GM21526 (cell line): ENCODE measurements at regions not wholly inside any gene's neighbourhood (a gene's known extent, or its start where the extent isn't known, plus 50 kb on each side); places are given as distances from the start of the nearest gene placed in this dataset.

ENCODE experiments used
- ATAC-seq: cut with Tn5 transposase; IDR thresholded peaks from one replicate; pipeline ENCODE4 v1.9.1; 2021; ENCODE audit warnings: moderate library complexity; ENCODE audit not compliant: unreplicated experiment, low FRiP score

DNA sequence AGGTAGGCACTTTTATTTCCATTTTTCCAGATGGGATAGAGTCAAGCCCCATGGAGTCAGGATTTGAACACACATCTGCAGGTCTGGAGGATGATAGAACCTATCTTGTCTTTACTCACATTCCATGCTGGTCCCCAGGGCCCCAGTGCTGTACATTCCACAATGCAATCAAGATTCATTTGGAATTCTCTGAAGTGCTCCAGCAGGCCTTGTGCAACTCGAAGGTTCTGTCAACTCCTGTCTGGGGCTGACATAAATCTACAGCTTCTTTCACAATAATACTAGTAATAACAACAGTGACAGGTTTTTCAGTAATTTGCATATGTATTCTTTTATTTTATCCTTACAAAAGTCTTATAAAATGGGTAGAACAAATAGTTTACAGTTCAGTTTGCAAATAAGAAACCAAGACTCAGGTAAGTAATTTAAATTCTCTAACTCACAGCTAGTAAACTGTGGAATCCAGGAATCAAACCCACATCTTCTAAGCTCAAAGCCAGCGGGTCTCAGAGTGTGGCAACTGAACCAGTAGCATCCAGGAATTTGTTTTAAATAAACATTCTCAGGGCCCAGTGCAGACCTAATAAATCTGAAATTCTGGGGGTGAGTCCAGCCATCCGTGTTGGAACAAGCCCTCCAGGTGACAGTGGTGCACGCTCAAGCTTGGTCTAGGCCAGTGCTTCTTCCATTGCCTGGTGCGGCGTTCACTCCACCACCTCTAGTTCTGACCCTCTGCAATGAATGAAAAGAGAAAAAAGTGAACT, 137.0 kb upstream of the TNFAIP3 start:
- no peak for ATAC-seq

DNA sequence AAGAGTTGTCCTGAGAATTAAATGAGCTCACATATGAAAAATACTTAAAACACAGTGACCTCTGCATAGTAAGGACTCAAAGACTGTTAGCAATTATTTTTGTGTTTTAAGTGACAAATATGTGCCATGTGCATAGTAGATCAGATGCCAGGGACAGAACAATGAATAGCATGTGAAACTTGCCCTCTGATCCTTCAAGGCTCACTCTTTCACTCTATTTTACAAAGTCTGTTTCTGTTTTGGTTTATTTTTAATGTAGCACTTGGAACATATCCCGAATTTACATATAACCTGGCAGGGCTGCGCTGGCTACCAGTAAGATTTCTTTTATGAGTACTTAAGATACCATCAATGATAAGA, 135.5 kb upstream of the TNFAIP3 start:
- ATAC-seq, result no peak

DNA sequence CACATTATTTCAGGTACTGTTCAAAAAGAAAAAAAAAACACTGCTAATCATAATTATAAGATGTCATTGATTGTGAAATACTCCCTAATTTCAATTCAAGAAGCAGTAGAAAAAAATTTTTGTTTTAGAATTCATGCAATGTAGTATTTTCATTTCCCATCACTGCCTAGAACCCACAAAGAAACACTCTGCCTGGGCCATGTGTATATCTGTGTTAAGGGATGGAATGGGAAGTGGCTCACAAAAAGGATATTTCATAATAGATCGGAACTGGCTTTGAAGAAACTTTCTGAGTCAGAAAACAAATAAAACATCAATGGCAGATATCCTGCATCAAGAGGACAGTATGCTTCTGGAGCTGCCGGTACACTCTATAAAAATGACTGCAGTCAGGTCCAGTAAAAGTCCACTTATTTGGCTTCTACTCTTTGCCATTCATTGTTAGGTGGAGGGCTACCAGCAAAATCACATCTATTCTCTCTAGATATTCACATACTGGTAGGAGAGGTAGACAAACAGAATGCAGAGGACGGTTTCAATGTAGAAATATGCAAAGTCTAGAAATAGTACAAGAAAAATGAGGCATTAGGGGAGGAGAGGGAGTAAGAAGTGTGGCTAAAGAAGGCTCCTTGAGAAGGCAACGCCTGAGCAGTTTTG, 135.0 kb upstream of the TNFAIP3 start:
- ATAC-seq, result no peak

DNA sequence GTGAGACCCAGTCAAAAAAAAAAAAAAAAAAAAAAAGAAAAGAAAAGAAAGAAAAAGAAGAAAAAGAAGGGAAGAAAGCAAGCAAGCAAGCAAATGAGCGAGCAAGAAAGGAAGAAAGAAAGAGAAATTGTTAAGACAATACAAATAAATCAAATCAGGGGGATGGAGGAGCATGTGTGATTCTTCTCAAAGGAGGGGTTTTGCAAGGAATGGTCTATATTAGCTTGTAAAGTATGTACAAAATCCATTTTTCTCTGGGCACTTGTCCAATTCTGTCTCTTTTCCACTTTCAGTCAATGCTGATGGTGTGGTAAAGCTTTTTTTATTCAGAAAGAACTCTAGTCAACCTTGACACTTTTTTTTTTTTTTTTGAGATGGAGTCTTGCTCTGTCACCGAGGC, 133.7 kb upstream of the TNFAIP3 start:
- ATAC-seq, result no peak

DNA sequence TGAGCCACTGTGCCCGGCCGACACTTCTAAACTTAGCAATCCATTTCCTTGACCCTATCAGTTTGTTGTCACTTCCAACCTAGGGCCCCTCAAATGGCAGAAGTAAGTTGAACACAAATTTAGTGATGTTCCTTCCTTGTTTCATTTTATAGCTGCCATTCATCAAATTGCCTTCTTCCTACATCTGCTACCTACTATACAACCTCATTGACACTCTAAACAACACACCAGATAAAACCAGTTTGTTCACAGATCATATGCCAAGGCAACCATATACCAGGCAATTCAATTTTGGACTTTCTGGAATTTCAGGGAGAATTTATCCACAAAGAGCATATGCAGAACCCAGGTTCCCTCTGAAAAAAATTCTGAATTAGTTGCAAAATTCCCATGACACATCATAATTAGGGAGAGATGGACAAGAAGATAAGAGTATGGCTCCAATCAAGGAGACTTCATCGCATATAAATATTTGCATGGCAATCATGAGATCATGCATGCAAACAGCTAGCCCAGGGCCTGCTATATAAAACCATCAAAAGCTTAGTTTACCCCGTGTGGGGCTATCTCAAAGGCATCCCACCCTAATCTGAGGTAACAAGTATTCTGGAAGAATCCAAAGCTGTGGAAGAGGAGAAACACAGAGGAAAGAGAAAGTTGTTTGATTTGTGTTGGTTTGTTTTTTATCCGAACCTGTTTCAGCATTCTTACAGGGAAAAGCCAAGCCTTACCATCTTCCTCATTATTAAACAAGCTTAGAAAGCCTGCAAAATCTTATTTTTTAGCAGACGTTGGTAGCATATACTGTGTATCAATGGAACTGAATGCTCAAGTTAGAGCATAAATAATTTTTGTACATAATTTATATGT, 132.8 kb upstream of the TNFAIP3 start:
- no peak for ATAC-seq

DNA sequence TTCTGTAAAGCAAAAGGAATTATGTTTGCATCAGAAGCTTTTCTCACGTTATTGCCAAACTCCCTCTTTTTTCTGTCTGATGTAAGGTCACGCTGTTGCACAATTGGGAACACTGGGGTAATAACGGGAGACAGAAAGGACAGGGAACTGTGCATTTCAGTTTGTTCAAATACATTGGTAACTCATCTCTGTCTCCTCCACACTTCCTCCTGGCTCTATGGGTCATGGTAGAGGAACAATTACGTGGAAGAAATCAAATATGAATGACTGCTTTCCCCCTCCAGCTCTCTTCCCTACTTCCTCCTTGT, 132.2 kb upstream of the TNFAIP3 start:
- ATAC-seq, result no peak

DNA sequence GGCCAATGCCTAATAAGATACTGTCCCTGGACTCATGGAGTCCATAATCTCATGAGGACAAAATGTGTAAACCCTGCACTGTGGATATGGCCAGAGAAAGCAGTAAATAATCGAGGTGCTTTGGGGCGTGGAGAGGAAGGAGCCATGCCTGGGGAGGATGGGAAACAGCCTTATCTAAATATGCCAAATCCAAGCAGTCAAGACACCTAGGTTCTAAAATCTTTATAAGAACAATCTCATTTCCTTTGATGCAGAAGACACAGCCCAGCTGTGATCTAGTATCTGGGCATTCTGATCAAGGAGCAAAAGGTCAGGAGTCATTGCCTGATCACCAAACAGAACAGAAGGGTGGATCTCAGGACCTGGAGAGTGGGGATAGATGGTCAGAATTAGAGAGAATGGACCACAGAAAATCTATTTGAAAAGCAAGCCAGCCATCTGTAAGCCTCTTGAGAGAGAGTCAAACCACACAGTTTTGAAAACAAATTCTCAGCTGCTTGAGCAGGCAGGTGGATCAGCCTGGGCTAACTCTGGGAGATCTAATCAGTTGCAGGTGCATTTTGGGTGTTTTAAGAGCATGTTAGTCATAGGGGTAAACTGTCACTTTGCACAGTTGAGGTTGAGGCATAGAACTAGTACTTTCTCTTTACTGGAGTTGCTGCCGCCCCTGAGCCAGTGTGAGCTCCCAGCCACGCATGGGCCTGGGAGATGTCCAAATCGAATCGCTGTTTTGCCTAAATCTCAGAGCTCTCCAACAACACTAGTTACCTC, 130.8 kb upstream of the TNFAIP3 start:
- peak; percentile 93 for ATAC-seq

DNA sequence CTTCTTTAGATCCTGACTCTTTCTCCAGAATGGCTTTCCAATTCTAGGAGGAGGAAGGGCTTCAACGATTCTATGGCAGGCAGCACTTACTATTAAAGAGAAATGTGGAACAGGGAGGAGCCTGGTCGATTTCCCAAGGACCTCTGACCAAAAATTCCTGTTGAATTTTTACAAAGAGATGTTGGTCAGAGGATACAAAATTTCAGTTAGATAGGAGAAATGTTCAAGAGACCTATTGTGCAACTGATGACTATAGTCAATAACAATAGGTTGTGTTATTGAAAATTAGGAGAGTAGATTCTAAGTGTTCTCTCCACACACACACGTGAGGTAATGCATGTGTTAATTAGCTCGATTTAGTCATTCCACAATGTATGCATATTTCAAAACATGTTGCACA, 130.1 kb upstream of the TNFAIP3 start:
- ATAC-seq, result no peak

DNA sequence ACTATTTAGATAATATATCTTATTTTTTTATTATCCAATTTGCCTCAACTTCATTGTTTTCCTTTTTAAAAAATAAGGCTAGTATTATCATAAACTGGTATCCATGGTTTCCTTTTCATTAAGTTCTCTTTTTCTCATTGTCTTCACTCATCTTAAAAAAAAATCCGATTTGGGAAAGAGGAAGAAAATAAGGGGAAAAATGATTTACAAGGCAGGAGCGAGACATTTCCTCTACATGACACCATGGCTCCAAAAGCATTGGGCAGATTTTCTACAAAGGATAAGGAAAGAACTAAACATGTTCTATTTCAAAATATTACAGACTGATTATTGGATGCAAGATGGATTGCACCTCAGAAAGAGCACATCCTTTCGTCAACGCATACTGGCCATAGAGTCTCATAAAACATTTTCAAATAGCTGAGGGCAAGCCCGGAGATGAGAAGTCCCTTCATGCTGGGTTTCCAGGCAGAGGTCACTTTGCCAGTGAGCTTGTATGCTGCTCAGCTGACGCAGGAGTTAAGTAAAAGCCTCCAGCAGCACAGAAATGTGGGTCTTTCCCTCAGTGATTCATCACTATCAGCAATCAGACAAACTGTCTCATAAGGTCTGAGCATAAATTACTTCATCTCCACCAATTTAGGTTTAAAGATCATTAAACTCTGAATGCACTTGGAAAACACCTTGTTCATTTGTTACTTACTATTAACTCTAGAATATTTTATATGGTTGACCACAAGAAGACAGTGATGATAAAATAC, 129.0 kb upstream of the TNFAIP3 start:
- ATAC-seq, result no peak

DNA sequence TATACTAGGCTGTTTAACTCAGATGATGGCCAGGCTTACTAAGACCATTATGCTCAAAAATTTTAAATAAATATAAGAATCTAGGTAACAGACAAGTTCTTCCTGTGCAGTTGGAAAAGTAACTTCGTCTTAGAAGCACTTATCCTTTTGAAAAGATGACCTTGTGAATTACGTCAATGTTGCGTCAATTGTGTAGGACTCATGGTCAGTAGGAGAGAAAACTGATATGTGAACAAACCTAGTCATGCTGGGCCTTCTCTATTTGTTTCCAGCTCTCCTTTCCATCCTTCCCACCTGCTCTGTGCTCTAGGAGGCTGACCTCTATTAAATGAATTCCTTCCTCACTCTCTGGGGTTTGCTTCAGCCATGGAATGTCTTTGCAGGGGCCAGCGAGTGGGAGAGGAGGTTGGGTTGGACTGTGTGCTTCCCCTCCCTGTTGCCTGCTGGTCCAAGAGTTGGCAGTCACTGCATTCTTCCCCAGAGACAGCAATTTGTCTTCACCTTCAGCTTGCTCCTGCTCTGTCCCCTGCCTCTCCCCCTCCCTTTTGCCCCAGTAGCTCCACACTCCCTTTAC, 128.0 kb upstream of the TNFAIP3 start:
- no peak for ATAC-seq

DNA sequence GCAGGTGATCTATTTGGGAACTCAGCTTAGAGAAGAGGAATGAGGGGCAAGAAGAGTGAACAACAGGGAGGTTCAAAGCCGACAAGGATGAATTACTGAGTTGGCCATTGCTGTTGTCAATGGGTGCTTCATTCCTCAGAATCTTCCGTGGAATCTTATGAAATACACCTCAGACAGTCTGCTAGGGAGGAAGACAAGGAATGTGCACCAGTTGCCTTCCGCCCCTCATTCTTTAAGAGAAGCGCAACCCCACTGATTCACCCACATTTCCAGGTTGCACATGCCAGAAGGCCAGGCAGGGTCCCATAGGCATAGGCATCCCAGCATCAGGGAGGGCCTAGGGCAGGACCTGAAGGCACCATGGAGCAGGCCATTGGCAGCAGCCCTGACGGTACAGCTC, 127.5 kb upstream of the TNFAIP3 start:
- ATAC-seq, result no peak

DNA sequence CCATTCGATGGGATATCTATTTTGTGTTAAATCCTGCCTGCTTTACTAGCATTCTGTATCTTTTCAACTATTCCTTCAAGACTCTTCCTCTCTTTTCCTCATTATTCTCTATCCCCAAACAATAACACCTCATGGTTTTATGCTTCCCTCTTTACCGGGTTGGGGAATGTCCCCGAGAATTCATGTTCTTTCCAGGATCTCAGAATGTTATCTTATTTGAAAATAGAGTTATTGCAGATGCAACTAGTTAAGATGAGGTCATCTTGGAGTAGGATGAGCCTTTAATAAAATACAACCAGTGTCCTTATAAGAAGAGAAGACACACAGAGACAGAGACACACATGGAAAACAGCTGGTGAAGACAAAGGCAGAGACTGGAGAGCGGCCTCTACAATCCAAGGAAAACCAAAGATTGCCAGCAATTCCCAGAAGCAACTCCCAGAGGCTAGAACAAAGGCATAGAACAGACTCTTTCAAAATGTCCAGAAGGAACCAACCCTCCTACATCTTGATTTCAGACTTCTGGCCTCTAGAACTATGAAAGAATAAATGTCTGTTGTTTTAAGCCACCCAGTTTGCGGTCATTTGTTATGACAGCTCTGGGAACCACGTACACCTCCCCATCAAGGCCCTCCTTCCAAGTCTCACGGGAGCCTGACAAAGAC, 126.8 kb upstream of the TNFAIP3 start:
- ATAC-seq, result no peak

DNA sequence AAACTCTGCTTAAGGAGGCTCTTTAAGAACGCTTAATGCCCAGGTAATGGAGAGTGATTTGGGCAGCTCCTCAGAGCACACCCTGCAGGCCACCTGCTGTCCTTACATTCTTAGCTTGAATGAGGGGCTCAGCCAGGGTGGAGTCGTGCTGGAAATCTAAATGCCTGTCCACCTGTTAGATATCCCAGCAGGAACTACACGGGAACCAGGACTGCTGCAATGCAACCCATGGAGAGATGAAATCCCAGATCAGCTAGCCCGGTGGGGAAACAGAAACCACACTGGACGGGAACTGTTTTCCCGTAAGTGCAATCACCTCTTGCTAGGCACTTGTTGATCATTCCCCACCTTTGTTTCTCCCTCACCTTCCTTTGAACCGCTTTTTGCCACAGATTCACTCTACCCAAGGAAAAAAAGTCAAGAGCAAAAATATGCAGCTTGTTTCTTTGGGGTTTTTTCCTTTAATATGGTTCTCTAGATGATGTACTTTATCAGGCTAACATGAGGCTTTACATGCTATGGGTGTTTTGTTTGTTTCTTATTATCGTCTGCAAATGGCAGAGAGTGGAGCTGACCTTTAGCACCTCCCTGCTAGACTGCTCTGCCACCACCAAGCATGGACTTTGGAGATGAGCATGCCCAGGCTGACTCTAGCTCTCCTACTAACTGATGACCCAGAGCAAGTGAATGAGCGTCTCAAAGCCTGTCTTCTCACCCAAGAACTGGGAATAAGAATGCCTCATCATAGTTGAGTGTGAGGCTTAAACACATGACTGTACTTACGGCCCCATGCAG, 125.9 kb upstream of the TNFAIP3 start:
- no peak for ATAC-seq

DNA sequence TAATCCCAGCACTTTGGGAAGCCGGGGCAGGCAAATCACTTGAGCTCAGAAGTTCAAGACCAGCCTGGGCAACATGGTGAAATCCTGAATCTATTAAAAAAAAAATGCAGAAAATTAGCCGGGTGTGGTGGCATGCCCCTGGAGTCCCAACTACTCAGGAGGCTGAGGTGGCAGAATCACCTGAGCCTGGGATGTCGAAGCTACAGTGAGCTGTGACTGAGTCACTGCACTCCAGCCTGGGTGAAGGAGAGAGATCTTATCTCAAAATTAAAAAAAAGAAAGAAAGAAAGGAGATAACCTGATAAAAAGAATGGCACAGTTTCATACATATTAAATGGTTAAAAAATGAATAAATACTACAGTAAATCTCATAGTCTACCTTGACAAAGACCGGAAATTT, 123.6 kb upstream of the TNFAIP3 start:
- ATAC-seq, result no peak

DNA sequence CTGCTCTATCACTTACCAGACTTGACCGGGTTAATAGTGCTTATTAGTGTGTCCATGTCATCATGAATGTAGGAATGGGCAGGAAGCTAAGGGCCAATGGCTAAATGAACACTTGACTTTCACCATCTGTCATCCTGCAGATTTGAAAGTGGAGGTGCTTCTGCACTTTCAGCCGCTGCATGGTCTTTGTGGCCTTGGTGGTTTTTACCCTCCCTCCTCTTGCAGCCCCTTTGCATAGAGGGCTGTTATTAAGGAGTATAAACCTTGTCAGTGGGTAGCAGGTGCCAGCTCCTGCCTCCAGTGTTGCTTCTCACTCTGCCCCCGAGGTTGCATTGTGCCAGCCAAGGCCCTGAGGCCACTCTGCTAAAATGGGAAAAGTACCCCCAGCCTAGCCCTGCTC, 122.2 kb upstream of the TNFAIP3 start:
- peak; percentile 65 for ATAC-seq

DNA sequence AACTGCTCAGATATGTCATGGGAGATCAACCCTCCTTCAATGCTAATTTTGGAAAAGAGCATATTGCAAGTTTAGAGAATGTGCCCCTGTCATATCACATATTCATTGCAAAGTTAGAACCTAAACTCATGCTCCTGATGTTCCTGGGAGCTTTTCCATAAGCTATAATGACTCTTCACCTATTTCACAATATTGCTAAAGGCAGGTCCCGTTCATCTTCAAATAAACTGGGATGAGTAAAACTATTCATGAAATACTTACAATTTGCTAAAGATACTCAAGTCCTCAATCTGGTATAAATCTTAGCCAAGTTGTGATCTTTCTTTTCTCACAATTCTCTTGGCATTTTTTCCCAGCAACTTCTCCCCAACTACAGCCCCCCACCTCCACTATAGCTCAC, 121.7 kb upstream of the TNFAIP3 start:
- no peak for ATAC-seq

DNA sequence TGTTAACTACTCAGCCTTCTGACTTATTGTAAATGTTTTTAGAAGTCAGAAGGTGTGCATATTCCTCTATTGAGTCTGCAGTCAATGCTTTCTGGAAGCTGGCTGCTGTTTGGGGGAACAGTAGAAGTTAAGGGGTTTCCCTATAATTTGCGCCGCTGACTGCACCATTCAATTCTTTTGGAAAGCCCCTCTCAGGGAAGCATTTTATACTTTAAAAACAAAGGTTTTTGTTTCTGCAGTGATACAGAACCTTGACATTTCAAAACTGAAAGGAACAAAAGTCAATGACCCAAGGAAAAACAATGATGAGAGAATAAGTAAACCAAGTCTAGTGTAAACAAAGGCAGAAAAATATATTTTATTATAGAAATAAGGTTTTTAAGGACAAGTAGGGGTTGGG, 120.8 kb upstream of the TNFAIP3 start:
- ATAC-seq, result no peak

DNA sequence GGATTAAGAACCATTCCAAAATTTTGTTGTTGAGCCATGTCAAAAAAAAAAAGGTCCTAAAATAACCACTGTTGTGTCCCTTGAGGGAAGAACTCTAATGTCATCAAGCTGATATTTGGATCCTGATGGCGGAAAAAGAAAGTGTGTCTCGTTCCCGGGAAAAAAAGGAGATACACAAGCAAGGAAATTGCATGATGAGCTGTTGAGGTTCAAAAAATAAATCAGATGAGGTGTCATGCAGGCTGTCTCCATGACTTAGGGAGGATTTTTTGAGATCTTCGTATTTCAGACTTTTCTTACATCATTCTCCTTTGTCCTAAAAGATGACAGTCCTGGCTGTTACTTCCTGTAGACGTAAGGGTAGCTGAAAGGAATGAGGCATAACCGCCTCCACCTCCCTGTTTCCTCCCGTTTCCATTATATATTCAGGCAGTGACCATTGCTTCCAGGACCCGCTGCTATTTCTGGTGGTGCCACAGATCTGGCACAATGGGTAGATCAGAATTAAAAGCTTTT, 117.3 kb upstream of the TNFAIP3 start:
- ATAC-seq, result no peak
